GM23338 (cell line): ENCODE measurements at regions not wholly inside any gene's neighbourhood (a gene's known extent, or its start where the extent isn't known, plus 50 kb on each side); places are given as distances from the start of the nearest gene placed in this dataset.

Source experiments
- ATAC-seq: fragments of 200-7000 bp; cut with Tn5 transposase; 3 replicates; pipeline ENCODE4 v1.9.1; 2020
- DNase-seq: peaks from one replicate; pipeline ENCODE4 v3.0.0-alpha.2; 2015; ENCODE audit warnings: low spot score
- H2AFZ ChIP-seq: fragments of 200-600 bp; sonication (generic); 2 replicates; pipeline ENCODE4 v1.8.0; 2016; ENCODE audit warnings: antibody characterized with exemption, mild to moderate bottlenecking, moderate library complexity
- H3F3A ChIP-seq: fragments of 200-600 bp; sonication (generic); replicated peaks from 2 replicates; pipeline ENCODE4 v1.8.0; 2017; ENCODE audit warnings: antibody characterized with exemption, mixed run types, low read depth
- H3K27ac ChIP-seq: fragments of 200-600 bp; sonication (generic); 2 replicates; pipeline ENCODE4 v1.6.1; 2016; ENCODE audit warnings: low read depth
- H3K27me3 ChIP-seq: fragments of 200-600 bp; sonication (generic); 2 replicates; pipeline ENCODE4 v1.8.0; 2016; ENCODE audit warnings: mild to moderate bottlenecking, mixed run types, moderate library complexity; ENCODE audit not compliant: insufficient read depth
- H3K36me3 ChIP-seq: fragments of 200-600 bp; sonication (generic); 2 replicates; pipeline ENCODE4 v1.8.0; 2016; ENCODE audit warnings: mild to moderate bottlenecking; ENCODE audit not compliant: insufficient read depth
- H3K4me1 ChIP-seq: fragments of 200-600 bp; sonication (generic); 2 replicates; pipeline ENCODE4 v1.8.0; 2016; ENCODE audit warnings: mild to moderate bottlenecking, moderate library complexity; ENCODE audit not compliant: insufficient read depth
- H3K4me2 ChIP-seq: fragments of 200-600 bp; sonication (generic); 2 replicates; pipeline ENCODE4 v1.7.1; 2017; ENCODE audit warnings: mixed run types
- H3K4me3 ChIP-seq: fragments of 200-600 bp; sonication (generic); 2 replicates; pipeline ENCODE4 v1.6.1; 2016; ENCODE audit warnings: mixed run types
- H3K79me2 ChIP-seq: fragments of 200-600 bp; sonication (generic); replicated peaks from 2 replicates; pipeline ENCODE4 v1.8.0; 2017; ENCODE audit warnings: mild to moderate bottlenecking; ENCODE audit not compliant: insufficient read depth
- H3K9me2 ChIP-seq: fragments of 200-600 bp; sonication (generic); 2 replicates; pipeline ENCODE4 v1.8.0; 2017; ENCODE audit not compliant: insufficient read depth
- H4K20me1 ChIP-seq: fragments of 200-600 bp; sonication (generic); replicated peaks from 2 replicates; pipeline ENCODE4 v1.8.0; 2017; ENCODE audit warnings: mild to moderate bottlenecking; ENCODE audit not compliant: insufficient read depth
- H3K27ac Mint-ChIP-seq: 2 replicates; pipeline ENCODE4 v1.8.0; 2020; ENCODE audit warnings: inconsistent platforms, mild to moderate bottlenecking, moderate library complexity, mixed read lengths
- H3K27me3 Mint-ChIP-seq: 3 replicates; pipeline ENCODE4 v1.8.0; 2022; ENCODE audit warnings: low read depth, mild to moderate bottlenecking, moderate library complexity, mixed read lengths, inconsistent platforms; ENCODE audit not compliant: insufficient read depth, poor library complexity
- H3K36me3 Mint-ChIP-seq: 3 replicates; pipeline ENCODE4 v1.8.0; 2021; ENCODE audit warnings: low read depth, mild to moderate bottlenecking, inconsistent platforms, moderate library complexity, mixed read lengths
- H3K4me1 Mint-ChIP-seq: 3 replicates; pipeline ENCODE4 v1.8.0; 2020; ENCODE audit warnings: mild to moderate bottlenecking, inconsistent platforms, mixed read lengths
- H3K4me3 Mint-ChIP-seq: 3 replicates; pipeline ENCODE4 v1.8.0; 2021; ENCODE audit warnings: moderate library complexity, mild to moderate bottlenecking, inconsistent platforms, mixed read lengths
- H3K9me3 Mint-ChIP-seq: 3 replicates; pipeline ENCODE4 v1.8.0; 2020; ENCODE audit warnings: moderate library complexity, mild to moderate bottlenecking, inconsistent platforms, mixed read lengths
- EZH2phosphoT487 ChIP-seq: fragments of 200-600 bp; sonication (generic); IDR thresholded peaks from one replicate; pipeline ENCODE4 v1.8.1; 2018; ENCODE audit warnings: antibody characterized with exemption; ENCODE audit not compliant: unreplicated experiment
- ZNF114 ChIP-seq: fragments of 250-450 bp; sonication (Bioruptor Pico); IDR thresholded peaks from 2 replicates; pipeline ENCODE4 v1.5.0; 2020; ENCODE audit warnings: mild to moderate bottlenecking, moderate library complexity
- ZNF331 ChIP-seq: fragments of 250-450 bp; sonication (Bioruptor Pico); IDR thresholded peaks from 2 replicates; pipeline ENCODE4 v1.5.0; 2020; ENCODE audit warnings: low read depth, mild to moderate bottlenecking, moderate library complexity
- TF ChIP-seq, protein P1 (sequence below), 2 experiments: fragments of 200-600 bp in 1 of 2; sonication (generic) in 1 of 2; conservative IDR thresholded peaks; 2 replicates each; pipeline versions ENCODE4 v1.5.1 to v1.6.1; 2016 to 2017; ENCODE audit warnings: antibody characterized with exemption in 2 of 2, low read depth in 2 of 2, mild to moderate bottlenecking in 2 of 2, moderate library complexity in 1 of 2
- TF ChIP-seq, protein P2 (sequence below): fragments of 250-450 bp; sonication (Bioruptor Pico); IDR thresholded peaks from 2 replicates; pipeline ENCODE4 v1.5.0; 2020; ENCODE audit warnings: mild to moderate bottlenecking, moderate library complexity

DNA sequence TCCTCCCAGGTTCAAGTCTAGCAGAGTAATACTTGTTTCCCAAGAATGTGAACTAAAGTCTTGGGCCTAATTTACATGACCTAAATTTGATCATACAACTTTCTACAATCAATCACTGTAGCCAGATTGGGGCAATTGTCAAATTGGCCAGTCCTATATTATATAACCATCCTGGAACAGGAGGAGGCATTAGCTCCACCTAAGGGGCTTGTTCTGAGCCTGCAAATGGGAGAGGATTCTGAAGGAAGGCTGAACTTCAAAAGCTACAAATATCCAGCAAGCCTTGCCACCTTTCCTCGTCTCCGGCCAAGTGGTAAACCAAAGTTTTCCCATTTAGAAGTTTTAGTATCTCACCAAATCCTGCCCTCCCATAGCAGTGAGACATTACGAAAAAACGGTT is 1289.6 kb upstream of the TENM3 start:
- H3K4me1 Mint-ChIP-seq, result peaks cover 13% of the 10 kb centered on the region; the same call in 2 of the 3 replicates
- ATAC-seq, result peak; percentile 84
- no peak overlapping the region for H3K27ac ChIP-seq
- H3K9me3 Mint-ChIP-seq, result no peaks in the 10 kb centered on the region
- H3F3A ChIP-seq, result no peaks in the 10 kb centered on the region
- H3K79me2 ChIP-seq, result no peaks in the 10 kb centered on the region
- H3K36me3 Mint-ChIP-seq, result no peaks in the 10 kb centered on the region
- H3K4me3 Mint-ChIP-seq, result no peak overlapping the region
- no peak overlapping the region for H3K27ac Mint-ChIP-seq
- no peaks in the 10 kb centered on the region for H3K27me3 ChIP-seq
- TF ChIP-seq, protein P1, sequence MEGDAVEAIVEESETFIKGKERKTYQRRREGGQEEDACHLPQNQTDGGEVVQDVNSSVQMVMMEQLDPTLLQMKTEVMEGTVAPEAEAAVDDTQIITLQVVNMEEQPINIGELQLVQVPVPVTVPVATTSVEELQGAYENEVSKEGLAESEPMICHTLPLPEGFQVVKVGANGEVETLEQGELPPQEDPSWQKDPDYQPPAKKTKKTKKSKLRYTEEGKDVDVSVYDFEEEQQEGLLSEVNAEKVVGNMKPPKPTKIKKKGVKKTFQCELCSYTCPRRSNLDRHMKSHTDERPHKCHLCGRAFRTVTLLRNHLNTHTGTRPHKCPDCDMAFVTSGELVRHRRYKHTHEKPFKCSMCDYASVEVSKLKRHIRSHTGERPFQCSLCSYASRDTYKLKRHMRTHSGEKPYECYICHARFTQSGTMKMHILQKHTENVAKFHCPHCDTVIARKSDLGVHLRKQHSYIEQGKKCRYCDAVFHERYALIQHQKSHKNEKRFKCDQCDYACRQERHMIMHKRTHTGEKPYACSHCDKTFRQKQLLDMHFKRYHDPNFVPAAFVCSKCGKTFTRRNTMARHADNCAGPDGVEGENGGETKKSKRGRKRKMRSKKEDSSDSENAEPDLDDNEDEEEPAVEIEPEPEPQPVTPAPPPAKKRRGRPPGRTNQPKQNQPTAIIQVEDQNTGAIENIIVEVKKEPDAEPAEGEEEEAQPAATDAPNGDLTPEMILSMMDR (conservative IDR thresholded peaks at IDR 0.05; ENCODE audit: low read depth in 2 of 2), result peak; percentile 64 to 65
- TF ChIP-seq ZNF331 (CRISPR knock-in tag) (no peak), ZNF114 (no peak), EZH2phosphoT487 (no peak)
- H3K36me3 ChIP-seq, result no peaks in the 10 kb centered on the region
- no peak overlapping the region for H3K4me3 ChIP-seq
- no peak overlapping the region for H2AFZ ChIP-seq
- H3K27me3 Mint-ChIP-seq, result no peaks in the 10 kb centered on the region
- H4K20me1 ChIP-seq, result no peaks in the 10 kb centered on the region
- DNase-seq, result peak; percentile 57
- H3K9me2 ChIP-seq, result no peaks in the 10 kb centered on the region
- H3K4me1 ChIP-seq, result peaks cover 14% of the 10 kb centered on the region; the same call in 1 of the 2 replicates
- H3K4me2 ChIP-seq, result no peak overlapping the region

DNA sequence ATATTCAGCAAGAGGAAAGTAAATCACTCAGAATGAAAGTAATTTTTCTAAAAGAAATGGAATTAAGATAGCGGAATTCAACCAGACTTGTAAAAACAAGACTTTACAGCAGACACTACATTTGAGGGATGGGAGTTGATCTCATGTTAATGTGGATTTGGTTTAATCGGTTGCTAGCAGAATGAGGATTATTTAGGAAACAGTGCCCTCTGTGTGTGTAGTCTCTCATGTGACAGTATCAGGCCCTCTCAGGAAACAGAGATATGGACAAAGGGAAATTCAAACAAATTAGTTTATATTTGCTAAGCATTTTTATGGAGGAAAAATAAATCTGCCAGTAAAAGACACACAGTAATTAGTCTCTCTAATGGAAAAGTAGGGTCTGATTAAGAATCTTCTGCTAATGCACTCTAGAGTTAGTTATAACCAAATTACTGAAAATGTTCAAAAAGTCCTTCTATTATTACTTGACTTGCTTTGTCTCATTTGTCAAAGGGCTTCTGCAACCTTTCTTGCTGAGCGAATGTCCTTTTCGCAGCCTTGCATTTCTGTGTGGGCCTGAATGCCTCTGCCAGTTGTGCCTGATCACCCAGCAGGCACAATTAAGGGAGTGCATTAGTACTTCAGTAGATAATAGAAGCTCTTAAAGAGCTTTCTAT is 1282.3 kb upstream of the TENM3 start:
- no peaks in the 10 kb centered on the region for H3K36me3 Mint-ChIP-seq
- ATAC-seq (peak; percentile 47; the same call in 2 of the 3 replicates), DNase-seq (peak; percentile 13)
- peaks cover 20% of the 10 kb centered on the region for H3K4me1 Mint-ChIP-seq
- no peaks in the 10 kb centered on the region for H3F3A ChIP-seq
- H3K4me3 ChIP-seq, result no peak overlapping the region
- no peaks in the 10 kb centered on the region for H4K20me1 ChIP-seq
- H3K27me3 Mint-ChIP-seq, result no peaks in the 10 kb centered on the region
- H3K36me3 ChIP-seq, result no peaks in the 10 kb centered on the region
- no peak overlapping the region for H2AFZ ChIP-seq
- 0 out of 2 replicates have a peak, but pooled peaks cover 4% of the 10 kb centered on the region for H3K4me1 ChIP-seq
- H3K79me2 ChIP-seq, result no peaks in the 10 kb centered on the region
- TF ChIP-seq, protein P1 (conservative IDR thresholded peaks at IDR 0.05; ENCODE audit: low read depth in 2 of 2), result peak in 1 of 2 experiments; percentile 34
- no peak for TF ChIP-seq ZNF114
- TF ChIP-seq, protein P2, sequence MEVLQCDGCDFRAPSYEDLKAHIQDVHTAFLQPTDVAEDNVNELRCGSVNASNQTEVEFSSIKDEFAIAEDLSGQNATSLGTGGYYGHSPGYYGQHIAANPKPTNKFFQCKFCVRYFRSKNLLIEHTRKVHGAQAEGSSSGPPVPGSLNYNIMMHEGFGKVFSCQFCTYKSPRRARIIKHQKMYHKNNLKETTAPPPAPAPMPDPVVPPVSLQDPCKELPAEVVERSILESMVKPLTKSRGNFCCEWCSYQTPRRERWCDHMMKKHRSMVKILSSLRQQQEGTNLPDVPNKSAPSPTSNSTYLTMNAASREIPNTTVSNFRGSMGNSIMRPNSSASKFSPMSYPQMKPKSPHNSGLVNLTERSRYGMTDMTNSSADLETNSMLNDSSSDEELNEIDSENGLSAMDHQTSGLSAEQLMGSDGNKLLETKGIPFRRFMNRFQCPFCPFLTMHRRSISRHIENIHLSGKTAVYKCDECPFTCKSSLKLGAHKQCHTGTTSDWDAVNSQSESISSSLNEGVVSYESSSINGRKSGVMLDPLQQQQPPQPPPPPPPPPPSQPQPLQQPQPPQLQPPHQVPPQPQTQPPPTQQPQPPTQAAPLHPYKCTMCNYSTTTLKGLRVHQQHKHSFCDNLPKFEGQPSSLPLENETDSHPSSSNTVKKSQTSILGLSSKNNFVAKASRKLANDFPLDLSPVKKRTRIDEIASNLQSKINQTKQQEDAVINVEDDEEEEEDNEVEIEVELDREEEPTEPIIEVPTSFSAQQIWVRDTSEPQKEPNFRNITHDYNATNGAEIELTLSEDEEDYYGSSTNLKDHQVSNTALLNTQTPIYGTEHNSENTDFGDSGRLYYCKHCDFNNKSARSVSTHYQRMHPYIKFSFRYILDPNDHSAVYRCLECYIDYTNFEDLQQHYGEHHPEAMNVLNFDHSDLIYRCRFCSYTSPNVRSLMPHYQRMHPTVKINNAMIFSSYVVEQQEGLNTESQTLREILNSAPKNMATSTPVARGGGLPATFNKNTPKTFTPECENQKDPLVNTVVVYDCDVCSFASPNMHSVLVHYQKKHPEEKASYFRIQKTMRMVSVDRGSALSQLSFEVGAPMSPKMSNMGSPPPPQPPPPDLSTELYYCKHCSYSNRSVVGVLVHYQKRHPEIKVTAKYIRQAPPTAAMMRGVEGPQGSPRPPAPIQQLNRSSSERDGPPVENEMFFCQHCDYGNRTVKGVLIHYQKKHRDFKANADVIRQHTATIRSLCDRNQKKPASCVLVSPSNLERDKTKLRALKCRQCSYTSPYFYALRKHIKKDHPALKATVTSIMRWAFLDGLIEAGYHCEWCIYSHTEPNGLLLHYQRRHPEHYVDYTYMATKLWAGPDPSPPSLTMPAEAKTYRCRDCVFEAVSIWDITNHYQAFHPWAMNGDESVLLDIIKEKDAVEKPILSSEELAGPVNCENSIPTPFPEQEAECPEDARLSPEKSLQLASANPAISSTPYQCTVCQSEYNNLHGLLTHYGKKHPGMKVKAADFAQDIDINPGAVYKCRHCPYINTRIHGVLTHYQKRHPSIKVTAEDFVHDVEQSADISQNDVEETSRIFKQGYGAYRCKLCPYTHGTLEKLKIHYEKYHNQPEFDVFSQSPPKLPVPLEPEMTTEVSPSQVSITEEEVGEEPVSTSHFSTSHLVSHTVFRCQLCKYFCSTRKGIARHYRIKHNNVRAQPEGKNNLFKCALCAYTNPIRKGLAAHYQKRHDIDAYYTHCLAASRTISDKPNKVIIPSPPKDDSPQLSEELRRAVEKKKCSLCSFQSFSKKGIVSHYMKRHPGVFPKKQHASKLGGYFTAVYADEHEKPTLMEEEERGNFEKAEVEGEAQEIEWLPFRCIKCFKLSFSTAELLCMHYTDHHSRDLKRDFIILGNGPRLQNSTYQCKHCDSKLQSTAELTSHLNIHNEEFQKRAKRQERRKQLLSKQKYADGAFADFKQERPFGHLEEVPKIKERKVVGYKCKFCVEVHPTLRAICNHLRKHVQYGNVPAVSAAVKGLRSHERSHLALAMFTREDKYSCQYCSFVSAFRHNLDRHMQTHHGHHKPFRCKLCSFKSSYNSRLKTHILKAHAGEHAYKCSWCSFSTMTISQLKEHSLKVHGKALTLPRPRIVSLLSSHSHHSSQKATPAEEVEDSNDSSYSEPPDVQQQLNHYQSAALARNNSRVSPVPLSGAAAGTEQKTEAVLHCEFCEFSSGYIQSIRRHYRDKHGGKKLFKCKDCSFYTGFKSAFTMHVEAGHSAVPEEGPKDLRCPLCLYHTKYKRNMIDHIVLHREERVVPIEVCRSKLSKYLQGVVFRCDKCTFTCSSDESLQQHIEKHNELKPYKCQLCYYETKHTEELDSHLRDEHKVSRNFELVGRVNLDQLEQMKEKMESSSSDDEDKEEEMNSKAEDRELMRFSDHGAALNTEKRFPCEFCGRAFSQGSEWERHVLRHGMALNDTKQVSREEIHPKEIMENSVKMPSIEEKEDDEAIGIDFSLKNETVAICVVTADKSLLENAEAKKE (CRISPR knock-in tag), result no peak
- no peak overlapping the region for H3K27ac ChIP-seq
- H3K27me3 ChIP-seq, result no peaks in the 10 kb centered on the region
- H3K9me2 ChIP-seq, result 0 out of 2 replicates have a peak, but pooled peaks cover 3% of the 10 kb centered on the region
- no peak overlapping the region for H3K4me3 Mint-ChIP-seq
- peak overlapping the region; percentile 43; the same call in 1 of the 2 replicates for H3K27ac Mint-ChIP-seq
- H3K4me2 ChIP-seq, result no peak overlapping the region
- H3K9me3 Mint-ChIP-seq, result no peaks in the 10 kb centered on the region
